CD1c-positive myeloid dendritic cell (primary cell): ENCODE measurements at regions not wholly inside any gene's neighbourhood (a gene's known extent, or its start where the extent isn't known, plus 50 kb on each side); places are given as distances from the start of the nearest gene placed in this dataset.
"Not testable (repeated sequence)": the region's sequence is repeated elsewhere in the genome, so short reads cannot be mapped to it uniquely, and the experiment has no call there.

Experiments
- DNase-seq: peaks from one replicate; pipeline ENCODE4 v3.0.0-alpha.2; 2016; ENCODE audit errors: extremely low spot score

DNA sequence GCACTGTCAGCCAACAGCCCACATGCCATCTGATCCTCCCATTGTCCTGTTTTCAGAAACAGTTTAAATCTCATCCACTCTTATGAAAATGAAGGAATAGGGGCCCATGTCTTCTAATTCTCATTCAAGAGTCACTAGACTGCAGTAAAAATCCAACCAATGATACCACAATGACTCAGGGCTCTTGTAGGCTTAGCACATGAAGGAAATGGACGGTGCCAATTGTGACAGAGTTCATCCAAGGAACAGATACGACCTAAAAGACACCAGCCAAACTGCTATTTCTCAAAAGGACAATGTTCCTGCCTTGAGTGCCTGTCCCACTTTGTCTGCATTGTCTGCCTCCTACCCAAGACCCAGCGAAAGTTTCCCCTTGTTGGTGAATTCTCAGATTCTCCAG, 204.8 kb upstream of the COX10 start:
- DNase-seq, result no peak

DNA sequence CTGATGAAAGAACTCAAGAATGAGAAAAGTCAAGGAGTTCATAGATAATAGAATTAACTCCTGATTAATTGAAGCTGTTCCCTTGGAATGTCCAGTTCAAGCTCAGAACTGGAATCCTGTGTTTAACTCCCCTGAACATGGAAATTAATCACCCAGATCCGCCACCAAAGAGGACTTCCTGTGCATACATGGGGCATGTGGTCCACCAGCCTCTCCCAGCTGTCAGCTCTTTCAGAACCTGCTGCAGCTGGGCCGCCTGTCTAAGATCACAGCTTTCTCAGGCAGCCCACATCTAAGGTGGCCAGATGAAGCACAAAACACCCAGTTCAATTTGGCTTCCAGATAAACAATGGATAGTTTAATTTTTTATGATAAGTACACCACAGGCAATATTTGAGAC, 203.7 kb upstream of the COX10 start:
- no peak for DNase-seq

DNA sequence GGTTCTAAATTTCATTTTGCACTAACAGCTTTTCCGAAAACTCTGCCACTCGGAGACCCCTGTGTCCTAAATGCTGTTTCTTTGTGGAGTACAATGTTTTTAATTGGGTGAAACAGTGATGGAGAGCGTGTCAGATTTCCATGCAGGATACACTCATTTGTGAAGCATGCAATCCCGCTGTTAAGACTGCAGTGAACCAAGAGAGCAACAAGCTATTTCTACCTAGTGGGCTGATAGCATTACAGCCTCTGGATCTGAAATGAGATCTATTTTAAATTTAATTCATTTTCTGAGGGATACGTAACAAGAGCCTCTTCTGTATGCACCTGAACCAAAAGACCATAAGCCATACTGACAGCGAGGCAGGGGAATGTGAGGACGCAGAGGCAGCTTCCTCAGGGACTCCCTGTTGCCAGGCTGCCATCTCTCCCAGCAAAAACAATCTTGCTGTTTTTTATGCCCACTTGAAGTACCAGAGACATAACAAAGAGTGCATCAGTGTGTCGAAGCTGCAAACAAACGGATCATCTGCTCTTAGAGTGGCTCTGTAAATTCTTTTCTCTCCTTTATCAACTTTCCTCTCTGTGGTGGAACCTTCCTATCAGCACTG, 199.9 kb upstream of the COX10 start:
- DNase-seq, result no peak

DNA sequence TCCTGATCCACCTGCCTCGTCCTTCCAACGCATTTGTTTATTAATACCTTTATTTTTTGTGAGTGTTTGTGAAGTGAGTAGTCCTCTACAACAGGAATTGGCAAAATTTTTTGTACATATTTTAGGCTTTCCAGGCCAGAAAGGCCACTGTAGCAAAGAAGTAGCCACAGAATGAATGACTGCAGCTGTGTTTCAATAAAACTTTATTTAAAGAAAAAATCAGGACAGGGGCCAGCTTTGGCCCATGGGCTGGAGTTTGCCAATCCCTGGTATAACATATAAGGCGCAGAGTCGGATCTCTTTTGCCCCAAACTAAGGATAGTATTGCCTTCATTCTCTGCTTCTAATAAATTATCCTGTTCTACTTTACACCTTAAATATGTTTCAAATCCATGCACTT, 198.0 kb upstream of the COX10 start:
- DNase-seq, result no peak

DNA sequence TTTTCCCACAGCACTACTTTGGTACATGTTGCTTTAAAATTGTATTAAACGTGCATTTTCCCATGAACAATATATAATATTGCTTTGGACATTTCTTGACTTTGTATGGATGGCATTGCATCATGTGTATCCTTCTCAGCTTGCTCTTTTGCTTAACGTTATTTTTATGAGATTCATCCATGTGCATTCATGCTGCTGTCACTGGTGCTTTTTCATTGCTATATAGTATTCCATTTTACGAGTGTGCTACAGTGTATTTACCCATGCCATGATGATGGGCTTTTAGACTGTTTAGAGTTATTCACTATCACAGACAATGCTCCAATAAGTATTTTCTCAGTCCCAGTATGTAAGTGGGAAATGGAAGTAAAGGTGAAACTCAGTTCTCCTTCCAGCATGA, 195.2 kb upstream of the COX10 start:
- DNase-seq, result no peak

DNA sequence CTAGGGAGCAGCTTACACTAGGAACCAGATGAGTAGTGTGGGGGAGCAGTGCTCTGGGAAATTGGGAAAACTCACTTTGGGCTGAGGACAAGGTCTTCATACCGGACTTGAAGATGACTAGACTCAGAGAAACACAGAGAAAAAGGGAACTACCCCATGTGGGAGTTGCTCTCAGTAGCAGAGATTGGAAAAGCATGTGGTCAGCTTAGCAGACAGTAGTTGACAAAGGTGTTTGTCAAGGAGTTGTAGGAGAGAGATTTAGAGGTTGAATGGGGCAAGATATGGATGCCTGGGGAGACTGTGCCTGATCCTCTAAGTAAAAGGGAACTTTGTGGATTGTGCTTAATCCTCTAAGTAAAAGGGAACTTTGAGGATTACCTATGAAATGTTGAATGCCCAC, 194.5 kb upstream of the COX10 start:
- peak; percentile 11 for DNase-seq

DNA sequence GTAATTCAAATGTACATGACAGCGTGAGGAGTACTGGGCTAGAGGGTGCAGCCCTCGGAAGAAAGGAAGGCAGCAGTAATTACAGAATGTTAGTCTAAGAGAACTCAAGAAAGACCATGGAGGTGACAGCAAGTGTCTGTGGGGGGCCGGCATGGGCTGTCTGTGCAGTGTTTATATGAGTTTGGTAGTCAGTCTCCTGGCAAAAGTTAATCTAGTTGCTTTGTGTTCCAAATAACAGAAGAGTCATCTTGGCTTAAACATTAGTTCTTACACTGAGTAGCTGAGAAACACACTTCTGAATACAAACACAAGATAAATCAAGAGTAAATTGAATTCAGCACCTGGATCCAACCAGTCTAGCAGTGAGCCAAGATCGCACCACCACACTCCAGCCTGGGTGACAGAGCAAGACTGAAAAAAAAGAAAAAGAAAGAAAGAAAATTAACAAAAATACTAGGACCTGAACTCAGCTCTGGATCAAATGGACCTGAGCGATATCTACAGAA, 189.3 kb upstream of the COX10 start:
- DNase-seq, result no peak

DNA sequence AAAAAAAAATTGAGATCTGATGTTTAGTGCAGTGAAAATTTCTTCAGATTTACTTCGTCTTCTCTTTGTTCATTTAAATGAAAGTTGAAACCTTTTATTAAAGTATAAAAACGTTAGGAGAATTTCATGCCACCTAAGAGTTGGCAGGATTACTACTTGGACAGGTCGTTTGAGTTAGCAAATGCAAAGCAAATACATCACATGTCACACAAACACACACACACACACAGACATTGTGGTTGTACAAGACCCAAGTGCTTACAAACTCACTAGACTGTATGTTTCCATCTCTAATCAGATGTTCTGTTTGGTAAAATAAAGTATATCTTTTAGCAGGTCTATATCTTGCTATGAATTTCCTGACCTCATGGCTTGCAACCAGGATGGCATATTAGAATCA, 185.6 kb upstream of the COX10 start:
- no peak for DNase-seq

DNA sequence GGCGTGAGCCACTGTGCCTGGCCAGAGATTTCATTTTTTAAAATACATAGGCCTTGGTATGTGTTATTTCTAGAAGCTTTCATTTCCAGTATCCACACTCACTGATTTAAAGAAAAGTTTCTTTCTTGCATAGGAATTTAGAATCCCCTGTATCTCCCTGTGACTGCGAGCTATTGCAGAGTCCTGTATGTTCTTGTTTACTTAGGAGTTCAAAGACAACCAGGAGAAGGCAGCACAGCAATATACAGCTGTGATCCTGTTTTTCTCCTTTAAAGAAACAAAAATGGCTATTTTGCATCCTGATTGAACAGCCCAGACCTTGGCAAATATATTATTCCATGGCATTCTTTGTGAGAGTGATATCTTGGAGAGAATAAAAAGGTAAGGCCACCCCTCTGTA, 185.0 kb upstream of the COX10 start:
- no peak for DNase-seq

DNA sequence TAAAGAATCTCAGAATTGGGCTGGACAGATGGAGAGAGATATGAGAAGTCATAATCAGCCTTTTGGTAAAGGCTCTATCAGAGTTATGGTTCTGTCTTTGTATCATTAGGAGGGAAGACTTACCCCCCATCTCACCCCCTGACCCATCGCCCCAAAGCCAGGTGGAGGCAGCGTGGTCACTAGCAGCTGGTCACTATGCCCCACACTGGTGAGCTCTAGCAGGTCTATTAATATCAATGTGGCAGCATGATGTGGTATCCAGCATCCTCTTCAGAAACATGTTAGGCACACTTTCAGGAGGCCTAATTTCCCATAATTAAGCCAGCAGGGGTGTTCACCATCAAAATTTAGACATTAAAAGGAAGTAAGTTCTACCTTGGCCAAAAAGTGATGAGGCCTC, 183.8 kb upstream of the COX10 start:
- no peak for DNase-seq

DNA sequence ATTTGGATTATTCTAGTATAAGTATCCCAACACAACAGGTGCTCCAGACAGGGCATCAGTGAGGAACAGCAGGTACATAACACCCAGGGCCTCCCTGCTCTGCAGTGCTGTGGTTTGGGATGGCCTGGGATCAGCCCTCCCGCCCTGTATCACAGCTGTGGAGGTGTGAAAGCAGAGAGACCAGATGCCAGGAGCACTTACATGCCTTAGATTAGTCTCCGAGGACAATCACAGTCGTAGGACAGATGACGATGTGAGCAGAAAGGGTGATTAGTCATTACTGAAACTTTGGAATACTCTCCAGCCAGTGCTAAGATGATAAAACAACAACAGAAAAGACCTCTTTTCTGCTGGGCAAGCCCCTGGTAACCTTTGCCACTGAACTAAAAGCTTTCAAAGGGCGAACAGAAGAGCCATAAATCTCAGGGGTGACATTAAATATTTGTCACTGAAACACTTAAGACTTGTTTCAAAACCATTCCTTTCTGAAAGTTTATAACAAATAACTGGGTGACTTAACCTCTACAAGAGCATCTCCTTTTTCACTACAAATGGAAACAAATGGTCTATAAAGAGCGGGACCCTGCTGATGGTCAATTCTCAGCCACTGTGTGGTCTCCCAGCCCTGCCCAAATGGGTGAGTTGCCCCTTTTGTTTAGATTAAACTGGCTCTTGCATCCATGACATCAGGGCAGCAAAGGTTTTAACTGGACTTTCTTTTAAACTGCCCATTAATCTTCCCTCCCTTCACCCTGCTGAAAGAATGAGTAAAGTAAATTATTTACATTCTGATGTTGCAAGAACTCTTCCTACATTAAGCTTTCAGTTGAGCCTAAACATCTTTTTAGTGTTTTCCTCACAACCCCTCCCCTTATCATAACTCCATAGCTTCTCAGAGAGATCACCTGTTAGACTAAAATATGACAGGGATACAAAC, 183.1 kb upstream of the COX10 start:
- DNase-seq, result no peak

DNA sequence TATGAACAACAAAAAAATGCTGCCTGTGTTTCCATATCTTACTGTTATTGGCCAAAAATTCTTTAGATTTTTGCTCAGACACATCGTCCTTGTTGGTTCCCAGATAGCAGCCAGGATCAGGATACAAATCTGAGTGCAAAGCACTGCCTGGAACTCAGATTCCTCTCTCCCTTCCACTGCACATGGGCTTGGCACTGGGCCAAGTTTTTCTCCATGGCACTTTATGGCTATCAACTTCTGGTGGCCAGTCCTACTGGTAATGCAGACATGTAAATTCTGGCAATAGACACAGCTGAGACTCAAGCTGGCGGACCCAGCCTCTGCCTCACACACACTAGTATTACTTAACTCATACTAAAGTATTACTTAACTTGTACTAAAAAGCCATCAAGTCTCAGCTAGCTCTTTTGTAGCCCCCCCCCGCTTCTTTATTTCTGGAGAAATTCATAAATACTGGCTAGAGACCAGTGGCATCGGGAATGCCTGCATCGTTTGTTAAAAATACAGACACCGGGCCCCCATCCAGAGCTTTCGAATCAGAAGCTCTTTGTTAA, 181.2 kb upstream of the COX10 start:
- DNase-seq, result peak; percentile 2

DNA sequence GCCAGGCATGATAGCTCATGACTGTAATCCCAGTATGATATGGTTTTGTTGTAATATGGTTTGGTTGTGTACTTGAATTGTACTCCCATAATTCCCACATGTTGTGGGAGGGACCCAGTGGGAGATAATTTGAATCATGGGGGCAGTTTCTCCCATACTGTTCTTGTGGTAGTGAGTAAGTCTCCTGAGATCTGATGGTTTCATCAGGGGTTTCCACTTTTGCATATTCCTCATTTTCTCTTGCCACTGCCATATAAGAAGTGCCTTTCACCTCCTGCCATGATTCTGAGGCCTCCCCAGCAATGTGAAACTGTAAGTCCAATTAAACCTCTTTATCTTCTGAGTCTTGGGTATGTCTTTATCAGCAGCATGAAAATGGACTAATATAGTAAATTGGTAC, 160.3 kb upstream of the COX10 start:
- not testable (repeated sequence) for DNase-seq

DNA sequence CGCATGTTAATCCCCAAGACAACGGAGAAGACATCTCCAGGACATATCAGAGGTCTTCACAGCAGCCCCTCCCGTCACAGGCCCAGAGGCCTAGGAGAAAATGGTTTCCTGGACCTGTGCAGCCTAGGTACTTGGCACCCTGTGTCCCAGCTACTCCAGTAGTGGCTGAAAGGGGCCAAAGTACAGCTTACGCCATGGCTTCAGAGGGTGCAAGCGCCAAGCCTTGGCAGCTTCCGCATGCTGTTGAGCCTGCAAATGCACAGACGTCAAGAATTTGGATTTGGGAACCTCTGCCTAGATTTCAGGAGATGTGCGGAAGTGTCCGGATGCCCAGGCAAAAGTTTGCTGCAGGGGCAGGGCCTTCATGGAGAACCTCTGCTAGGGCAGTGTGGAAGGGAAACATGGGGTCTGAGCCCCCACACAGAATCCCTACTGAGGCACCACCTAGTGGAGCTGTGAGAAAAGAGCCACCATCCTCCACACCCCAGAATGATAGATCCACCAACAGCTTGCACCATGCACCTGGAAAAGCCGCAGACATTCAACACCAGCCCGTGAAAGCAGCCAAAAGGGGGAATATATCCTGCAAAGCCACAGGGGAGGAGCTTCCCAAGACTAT, 159.3 kb upstream of the COX10 start:
- DNase-seq, result no peak

DNA sequence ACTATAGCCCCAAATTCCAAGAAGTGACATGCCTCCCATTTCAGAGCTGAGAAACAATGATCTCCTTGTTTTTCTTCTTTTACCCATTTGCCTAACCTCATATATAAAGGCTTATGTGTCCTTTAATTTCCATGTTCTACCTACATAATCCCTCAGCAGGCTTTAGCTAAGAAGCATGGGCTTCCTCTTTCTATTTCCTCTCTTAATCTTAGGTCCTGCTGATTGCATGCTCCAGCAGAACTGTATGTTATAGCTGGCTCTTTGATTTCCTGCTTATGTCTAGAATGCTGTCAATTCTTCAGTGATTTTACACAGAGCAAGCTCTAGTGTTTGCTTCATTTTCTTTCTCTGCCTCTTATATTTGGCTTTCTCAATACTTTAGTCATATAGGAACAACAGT, 151.7 kb upstream of the COX10 start:
- peak; percentile 47 for DNase-seq

DNA sequence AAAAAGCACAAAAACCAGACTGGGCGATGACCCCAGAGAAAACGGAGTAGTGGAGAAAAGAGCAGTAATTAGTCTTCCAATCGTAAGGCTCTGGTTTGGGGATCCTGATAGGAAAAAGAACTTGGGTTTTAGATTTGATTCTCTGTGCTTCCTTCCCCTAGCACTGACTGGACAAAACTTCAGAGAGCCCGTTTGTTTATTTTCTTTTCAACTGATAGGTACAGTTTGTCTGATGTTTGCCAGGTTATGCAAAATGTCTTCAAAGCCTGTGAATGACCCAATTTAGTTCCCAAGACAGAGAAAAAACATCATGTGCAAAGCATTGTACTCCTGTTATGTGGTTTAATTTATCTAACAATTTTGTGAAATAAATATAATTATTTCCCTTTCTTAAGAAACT, 151.1 kb upstream of the COX10 start:
- no peak for DNase-seq

DNA sequence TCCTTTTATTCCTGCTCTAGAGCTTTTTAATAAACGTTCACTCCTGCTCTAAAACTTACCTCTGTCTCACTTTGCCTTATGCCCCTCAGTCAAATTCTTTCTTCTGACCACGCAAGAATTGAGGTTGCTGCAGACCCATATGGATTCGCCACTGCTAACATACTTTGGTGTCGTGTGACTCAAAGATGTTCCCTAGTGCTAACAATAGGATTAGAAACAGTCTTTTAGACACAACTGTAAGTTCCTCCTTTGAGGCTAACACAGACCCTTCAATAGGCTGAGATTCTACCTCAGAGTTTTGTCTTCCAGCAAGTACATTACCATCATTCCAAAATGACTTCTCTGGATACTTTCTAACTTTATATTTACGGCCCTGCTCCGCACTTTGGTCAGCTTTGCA, 149.5 kb upstream of the COX10 start:
- DNase-seq, result no peak

DNA sequence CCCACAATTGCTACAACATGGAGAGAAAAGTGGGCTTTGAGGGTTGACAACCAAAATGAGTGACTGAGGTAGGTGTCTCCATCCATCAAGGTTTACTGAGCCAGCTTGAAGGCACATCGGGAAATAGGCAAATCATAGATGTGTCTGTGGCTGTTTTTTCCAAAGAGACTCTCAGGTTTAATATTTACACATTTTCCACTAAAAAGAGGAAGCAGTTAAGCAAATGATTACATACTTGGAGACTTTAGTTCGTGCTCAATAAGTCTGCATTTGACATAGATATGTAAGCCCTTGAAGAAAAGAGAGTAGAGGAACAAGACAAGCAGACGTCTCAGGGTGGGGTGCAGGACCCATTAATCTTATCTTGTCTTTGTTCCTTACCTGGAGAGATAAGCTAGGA, 148.9 kb upstream of the COX10 start:
- DNase-seq, result peak; percentile 25

DNA sequence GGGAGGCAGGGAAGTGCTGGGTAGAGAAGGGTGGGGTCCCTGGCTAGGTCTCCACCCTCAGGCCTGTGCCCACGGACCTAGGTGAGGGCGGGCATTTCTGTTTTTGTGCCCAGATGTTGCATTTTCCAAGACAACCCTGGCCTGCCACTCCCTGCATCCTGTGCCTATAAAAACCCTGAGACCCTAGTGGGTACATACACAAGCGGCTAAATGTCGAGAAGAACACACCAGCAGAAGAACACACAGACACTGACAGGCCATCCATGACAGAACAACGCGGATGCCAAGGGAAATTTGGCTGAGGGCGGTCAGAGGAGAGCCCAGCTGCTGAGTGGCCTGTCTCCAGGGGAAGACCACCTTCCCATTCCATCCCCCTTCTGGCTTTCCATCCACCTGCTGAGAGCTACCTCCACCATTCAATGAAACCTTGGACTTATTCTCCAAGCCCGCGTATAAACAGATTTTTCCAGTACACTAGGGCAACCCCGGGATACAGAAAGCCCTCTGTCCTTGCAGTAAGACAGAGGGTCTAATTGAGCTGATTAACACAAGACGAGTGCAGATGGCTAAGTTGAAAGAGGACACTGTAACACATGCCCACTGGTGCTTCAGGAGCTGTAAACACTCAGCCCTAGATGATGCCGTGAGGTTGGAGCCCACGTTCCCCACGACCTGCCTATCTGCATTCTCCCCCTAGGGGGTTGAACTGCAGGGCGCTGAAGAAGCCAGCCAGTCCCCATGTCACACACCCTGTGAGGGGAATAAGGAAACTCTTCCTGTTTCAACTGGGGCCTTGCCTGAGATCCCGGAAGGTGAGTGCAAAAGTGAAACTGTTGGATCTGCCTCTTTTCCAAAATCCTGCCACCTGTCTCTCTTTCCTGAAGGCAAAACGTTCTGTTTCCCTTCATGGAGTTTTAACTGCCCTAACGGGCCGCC, 147.2 kb upstream of the COX10 start:
- no peak for DNase-seq

DNA sequence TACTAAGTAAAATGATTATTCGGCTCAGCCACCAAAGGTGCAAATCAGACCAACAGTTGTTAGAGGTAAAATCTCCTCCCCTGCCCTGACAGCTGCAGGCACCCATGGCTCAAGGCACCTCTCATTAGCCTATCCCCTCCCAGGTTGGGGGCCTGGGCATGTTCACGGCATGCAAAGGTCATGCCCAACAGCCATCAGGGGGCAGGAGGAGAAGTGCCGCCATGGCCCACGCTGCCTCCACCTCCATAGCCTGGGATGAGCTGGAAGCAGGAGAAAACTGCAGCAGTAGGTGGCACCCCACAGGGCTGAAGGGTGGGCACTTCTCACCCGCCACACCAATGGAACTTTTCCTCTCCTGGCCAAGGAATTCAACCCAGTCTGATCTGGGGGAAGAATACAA, 146.4 kb upstream of the COX10 start:
- no peak for DNase-seq

DNA sequence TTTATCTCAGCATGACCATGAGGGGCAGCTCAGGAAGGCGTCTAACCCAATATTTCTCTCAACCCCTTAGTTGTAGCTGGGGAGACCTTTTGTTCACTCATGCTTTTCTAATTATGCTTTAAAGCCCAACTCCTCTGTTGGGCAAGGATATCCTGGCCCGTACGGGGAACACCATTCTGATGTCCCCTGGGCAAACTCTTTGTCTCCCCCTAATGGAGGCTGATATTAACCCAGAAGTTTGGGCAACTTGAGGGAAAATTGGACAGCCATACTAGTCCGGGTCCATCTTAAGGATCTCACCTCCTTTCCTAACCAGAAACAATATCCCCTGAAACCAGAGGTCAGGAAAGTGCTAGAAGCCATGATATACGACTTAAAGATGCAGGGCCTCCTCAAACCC, 143.7 kb upstream of the COX10 start:
- no peak for DNase-seq
